HG02623 (cell line): ENCODE measurements at regions not wholly inside any gene's neighbourhood (a gene's known extent, or its start where the extent isn't known, plus 50 kb on each side); places are given as distances from the start of the nearest gene placed in this dataset.

ENCODE experiments used
- ATAC-seq: cut with Tn5 transposase; IDR thresholded peaks from one replicate; pipeline ENCODE4 v1.9.1; 2021; ENCODE audit warnings: moderate library complexity; ENCODE audit not compliant: unreplicated experiment

DNA sequence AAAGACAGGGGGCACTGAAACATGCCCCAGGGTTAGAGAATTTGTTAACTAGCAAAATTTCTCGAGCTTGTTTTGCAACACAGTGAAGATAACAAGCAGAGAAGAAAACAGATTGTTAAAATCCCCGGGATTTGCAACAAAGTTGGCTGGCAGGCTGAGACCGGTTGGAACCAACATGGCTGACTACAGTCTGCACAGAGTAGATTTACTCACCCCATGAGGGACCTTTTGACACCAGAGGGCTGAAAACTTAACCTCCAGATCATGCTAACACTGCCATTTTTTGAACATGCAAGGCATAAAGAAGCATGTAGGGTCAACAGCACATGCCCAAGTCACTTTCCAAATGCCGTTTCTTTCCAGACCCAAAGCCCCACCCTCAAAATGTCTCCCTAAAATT, 95.2 kb upstream of the TMEM26 start:
- ATAC-seq = no peak

DNA sequence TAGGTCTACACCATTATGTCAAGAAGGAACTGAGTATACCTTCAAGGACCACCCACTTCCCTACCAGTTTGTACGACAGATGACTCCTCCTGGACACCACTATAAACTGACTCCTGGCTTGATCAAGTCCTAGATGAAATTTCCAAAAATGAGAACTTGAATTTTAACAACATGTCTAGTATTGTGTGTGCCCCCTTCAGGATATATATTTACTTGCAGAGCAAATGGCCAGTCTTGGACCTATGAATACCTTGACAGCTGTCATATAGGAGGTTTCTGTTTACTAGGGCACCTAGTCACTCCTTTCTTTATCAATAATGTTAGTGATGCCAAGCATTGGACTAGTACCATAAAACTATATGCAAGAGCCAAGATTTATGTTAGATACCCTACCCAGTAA, 94.1 kb upstream of the TMEM26 start:
- ATAC-seq = no peak

DNA sequence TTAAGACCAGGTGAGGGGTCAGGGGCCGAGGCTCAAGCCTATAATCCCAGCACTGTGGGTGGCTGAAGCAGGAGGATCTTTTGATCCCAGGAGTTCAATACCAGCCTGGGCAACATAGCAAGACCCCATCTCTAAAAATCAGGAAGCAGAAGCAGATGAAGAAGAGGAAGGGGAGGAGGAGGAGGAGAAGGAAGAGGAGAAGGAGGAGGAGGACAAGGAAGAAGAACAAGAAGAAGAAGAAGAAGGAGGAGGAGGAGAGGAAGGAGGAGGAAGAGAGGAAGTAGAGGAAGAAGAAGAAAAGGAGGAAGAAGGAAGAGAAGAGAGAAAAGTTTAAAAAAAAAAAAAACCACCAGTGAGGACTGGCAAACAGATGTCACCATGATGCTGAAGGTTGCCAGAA, 92.0 kb upstream of the TMEM26 start:
- ATAC-seq = no peak

DNA sequence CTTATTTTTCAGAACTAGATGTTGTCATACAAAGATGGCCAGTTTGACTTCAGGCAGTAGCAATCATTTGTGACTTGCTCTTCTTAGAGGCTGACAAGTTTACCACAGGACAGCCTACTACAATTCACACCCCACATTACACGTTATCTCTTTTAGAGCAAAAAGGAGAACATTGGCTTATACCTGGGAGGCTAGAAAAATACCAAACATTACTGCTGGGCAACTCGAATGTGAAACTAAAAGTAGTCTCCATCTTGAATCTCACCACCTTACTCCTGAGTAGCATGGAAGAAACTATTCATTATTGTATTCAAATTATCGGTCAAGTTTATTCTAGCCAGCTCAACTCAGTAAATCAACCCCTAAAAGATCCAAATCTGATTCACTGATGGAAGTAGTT, 90.7 kb upstream of the TMEM26 start:
- no peak for ATAC-seq

DNA sequence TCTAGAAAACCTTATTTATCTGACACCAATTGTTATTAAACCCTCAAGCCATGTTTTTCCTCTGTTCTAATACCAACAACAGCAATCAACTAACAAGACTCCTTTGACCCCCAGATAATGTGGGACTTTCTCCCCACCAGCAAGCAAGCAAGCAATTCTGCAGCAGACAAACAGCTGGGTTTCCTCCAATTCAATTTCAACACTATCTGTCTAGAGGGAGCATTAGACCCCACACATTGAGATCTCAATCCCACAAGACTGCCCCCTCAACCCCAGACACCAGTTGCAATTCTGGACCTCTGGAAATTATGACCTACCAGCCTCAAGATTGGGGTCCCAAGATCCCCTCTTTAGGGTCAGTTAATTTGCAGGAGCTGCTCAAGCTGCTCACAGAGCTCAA, 89.4 kb upstream of the TMEM26 start:
- ATAC-seq = no peak

DNA sequence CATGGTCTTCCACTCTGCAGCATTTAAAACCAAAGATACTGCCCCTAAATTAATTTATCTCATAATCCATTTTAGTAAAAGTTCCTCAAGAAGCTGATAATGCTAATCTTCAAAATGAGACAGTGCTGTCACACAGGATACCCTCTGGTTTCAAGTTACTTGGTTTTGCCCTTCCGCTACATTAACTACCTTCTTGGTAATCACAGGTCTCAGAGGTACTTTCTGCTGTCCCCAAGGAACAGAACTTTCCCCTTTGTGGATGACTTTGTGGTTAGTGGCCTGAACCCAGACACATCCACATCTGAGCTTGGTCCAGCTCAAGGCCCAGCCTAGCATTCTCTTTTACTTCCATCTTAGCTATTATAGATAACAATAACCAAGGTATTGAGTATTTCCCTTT, 88.8 kb upstream of the TMEM26 start:
- ATAC-seq = peak; percentile 57

DNA sequence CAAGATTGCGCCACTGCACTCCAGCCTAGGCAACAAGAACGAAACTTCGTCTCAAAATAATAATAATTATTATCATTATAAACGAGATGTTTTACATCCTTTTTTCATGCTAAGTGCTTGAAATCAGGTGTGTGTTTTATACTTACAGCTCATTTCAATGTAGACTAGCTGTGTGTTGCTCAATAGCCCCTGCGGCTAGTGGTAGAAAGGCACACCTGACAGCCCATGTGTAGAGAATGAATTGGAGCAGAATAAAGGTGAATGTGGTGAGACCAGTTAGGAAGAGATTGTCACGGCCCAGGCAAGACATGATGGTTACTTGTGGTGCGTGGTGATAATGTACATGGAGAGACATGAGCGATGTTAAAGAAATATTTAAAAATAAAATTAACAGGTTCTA, 86.7 kb upstream of the TMEM26 start:
- ATAC-seq = no peak

DNA sequence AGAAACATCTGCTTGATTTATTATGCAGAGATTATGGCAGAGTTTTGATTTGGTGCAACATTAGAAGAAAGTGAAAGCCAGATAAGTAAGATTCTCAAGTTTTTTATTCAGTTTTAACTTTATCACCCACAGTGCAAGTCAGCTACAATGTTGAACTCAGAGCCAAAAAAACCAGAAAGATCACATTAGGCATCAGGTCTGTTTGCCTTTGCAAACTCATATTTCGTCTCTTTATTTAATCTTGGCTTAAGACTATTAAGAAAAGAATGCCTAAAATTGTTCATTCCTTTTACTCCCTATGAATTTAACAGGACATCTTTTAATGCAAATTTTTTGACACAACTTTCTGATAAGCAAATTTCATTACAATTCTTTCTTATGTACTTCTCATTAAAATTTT, 76.0 kb upstream of the TMEM26 start:
- no peak for ATAC-seq

DNA sequence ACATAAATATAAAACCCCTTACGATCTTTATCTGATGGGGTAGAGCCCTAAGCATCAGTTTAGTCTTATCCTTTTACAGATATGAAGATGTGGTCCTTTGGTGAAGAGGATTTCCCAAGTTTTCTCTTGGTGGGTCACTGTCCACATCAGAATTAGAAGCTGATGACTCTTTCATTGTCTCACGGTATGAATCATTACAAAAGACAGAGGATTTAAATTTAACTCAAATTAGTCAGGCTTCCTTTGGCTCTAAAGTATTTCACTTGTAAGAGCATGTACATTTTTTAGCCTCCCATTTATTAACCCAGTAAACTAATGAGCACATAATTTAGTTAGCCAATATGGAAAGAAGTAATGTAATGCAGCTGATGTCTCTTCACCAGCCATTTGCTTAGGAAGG, 49.9 kb upstream of the TMEM26 start:
- no peak for ATAC-seq
